ENCODE measurements at regions not wholly inside any gene's neighbourhood (a gene's known extent, or its start where the extent isn't known, plus 50 kb on each side); places are given as distances from the start of the nearest gene placed in this dataset.

DNA sequence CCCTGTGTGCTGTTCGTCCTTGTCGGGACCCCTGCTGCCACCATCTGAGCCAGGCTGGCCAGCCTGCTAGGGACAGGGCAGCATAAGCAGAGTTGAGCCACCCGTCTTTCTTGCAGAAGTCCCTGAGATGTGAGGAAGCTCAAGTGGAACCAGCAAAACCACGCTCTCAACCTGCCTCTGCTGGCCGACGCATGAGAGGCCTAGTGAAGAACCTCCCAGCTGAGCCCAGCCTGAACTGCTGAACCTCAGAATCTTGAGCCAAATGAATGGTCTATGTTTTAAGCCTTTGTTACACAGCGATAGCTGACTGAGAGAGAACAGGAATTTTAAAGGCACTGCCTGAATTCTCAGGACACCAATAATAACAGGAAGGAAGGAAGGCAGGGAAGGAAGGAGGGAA lies 98.9 kb upstream of the ADRA2C start:
- TF ChIP-seq, protein P1, sequence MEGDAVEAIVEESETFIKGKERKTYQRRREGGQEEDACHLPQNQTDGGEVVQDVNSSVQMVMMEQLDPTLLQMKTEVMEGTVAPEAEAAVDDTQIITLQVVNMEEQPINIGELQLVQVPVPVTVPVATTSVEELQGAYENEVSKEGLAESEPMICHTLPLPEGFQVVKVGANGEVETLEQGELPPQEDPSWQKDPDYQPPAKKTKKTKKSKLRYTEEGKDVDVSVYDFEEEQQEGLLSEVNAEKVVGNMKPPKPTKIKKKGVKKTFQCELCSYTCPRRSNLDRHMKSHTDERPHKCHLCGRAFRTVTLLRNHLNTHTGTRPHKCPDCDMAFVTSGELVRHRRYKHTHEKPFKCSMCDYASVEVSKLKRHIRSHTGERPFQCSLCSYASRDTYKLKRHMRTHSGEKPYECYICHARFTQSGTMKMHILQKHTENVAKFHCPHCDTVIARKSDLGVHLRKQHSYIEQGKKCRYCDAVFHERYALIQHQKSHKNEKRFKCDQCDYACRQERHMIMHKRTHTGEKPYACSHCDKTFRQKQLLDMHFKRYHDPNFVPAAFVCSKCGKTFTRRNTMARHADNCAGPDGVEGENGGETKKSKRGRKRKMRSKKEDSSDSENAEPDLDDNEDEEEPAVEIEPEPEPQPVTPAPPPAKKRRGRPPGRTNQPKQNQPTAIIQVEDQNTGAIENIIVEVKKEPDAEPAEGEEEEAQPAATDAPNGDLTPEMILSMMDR (IDR thresholded peaks at IDR 0.05; ENCODE audit: poor library complexity): no peak
- TF ChIP-seq EZH2phosphoT487 (IDR thresholded peaks at IDR 0.05; ENCODE audit: low read depth, severe bottlenecking, unreplicated experiment) (no peak), EZH2 (IDR thresholded peaks at IDR 0.05; ENCODE audit: borderline replicate concordance) (no peak)

Measured in hepatocyte (in vitro differentiated cells).